GM19240 (cell line): ENCODE measurements at regions not wholly inside any gene's neighbourhood (a gene's known extent, or its start where the extent isn't known, plus 50 kb on each side); places are given as distances from the start of the nearest gene placed in this dataset.
"Not testable (repeated sequence)": the region's sequence is repeated elsewhere in the genome, so short reads cannot be mapped to it uniquely, and the experiment has no call there.

Experiments
- DNase-seq: peaks from one replicate; pipeline ENCODE4 v3.0.0; 2011; ENCODE audit warnings: low spot score; ENCODE audit not compliant: insufficient read length

DNA sequence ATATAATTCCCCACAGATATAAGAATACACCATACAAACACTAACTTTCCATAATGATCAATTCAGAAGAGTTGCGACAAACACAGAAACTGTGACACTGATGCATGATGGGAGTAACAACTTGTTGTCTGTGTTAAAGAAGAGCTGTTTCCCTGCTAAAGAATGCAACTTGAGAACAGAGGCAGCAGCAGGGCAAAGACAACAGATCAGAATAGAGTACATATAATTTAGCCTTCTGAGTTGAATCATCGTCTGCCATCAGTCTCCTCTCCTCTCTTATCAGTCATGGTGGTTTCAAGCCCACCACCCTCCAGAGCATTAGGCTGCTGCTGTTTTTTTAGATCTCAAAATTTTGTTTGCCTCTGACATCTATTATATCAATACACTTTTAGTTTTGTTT, 280.4 kb downstream of the UBE3D start:
- DNase-seq = no peak

DNA sequence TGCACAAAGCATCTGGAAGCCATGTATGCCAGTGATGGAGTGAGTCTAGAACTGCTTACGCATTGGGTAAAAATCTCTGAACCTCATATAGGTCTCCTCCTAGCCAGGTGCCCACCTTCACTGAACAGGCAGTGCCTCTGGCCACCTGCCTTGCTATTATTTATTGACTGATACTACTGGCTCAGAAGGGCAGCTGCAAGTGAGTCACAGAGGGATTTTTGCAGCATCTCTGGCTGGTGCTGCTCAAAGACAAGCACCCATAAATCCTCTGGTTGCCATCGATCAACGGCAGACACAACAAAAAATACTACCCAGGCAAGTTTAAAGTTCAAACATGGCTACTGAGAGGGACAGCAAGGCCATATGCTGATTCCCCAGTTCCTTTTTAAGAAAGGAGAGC, 279.4 kb downstream of the UBE3D start:
- no peak for DNase-seq

DNA sequence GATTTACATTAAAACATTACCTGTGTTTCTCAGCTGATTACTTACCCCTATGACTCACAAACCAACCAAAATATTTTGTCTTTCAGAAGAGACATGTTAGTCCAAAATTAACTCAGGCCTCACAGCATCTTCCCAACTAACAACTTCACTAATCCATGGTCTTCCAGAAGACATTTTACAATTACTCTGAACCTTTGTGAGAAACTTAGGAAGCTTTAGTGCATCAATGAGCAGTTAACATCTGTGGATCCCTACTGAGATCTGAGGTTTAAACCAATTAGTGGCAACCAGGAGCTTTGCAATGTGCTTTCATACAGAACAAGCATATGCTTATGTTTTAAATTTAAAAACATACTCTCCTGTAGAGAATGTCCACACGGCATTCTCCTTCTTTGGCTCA, 269.7 kb downstream of the UBE3D start:
- no peak for DNase-seq

DNA sequence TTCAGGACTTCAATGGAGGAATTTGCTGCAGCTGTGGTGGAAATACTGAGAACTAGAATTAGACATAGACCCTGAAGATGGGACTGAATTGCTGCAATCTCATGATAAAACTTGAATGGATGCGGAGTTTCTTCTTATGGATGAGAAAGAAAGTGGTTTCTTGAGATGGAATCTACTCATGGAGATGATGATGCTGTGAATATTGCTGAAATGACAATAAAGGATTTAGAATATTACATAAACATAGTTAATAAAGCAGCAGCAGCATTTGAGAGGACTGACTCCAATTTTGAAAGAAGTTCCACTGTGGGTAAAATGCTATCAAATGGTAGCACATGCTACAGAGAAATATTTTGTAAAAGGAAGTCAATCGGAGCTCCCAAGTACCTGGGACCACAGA, 264.6 kb downstream of the UBE3D start:
- DNase-seq = no peak

DNA sequence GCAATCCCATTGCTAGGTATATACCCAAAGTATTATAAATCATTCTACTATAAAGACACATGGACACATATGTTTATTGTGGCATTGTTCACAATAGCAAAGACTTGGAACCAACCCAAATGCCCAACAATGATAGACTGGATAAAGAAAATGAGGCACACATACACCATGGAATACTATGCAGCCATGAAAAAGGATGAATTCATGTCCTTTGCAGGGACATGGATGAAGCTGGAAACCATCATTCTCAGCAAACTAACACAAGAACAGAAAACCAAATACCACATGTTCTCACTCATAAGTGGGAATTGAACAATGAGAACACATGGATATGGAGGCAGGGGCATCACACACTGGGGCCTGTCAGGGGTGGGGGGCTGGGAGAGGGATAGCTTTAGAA, 249.4 kb downstream of the UBE3D start:
- not testable (repeated sequence) for DNase-seq

DNA sequence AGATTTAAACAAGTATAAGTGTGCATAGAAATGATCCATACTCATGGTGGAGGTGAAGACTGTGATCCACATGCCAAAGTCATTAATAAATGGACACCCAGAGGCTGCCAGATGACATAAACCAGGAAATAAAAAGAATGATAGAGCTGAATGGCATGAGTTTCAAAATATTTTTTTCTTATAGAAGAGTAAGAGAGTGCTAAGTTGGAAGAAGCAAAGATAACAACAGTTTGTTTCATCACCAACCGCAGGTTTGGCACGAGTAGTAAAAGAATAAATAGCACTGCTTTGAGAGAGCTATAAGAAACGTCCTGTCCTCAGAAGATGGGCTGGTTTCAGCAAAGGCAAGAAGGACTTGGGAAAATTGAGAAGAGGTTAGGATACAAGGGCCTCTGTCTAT, 246.9 kb downstream of the UBE3D start:
- DNase-seq = no peak

DNA sequence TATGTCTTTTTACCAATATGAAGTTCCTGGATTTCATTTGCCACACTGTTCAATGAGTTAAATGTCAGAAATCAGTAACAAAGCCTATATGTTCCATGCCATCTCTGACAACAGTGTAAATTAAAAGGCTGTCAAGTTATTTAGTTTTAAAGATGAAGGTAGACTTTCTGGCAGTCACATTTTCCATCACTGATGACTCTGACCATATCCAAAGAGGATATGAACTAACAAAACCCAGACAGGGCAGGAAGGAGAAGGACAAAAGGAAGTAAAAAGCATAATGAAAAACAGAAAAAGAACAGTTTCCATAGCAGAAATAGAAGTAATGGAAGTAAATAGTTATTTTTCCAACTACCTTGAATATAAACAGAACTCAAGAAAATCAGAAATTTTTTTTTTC, 242.3 kb downstream of the UBE3D start:
- DNase-seq = no peak

DNA sequence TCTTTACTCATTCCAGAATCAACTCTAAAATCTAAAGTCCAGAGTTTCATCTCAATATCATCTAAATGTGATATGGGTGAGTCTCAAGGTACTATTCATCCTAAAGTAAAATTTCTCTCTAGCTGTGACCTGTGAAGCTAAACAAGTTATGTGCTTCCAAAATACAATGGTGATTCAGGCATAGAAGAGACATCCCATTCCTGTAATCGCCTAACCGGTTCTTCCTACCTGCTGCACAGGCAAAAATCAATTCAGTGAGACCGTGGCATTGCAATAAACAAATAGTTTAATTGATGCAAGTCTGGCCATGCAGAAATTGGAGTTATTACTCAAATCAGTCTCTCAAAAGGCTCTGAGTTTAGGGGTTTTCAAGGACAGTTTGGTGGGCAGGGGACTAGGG, 232.8 kb downstream of the UBE3D start:
- DNase-seq = no peak

DNA sequence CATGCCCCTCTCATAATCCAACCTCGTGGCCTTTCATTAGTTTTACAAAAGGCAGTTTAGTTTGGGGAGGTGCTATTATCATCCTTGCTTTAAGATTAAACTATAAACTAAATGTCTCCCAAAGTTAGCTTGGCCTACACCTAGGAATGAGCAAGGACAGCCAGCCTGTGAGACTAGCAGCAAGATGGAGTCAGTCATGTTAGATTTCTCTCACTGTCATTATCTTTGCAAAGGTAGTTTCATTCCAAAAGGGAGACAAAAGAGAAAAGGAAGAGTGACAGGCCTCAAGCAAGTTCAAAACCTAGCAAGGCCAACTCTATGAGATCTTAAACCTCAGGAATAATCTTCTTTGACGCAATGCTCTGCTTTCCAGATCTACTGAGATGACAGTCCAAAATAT, 232.2 kb downstream of the UBE3D start:
- no peak for DNase-seq

DNA sequence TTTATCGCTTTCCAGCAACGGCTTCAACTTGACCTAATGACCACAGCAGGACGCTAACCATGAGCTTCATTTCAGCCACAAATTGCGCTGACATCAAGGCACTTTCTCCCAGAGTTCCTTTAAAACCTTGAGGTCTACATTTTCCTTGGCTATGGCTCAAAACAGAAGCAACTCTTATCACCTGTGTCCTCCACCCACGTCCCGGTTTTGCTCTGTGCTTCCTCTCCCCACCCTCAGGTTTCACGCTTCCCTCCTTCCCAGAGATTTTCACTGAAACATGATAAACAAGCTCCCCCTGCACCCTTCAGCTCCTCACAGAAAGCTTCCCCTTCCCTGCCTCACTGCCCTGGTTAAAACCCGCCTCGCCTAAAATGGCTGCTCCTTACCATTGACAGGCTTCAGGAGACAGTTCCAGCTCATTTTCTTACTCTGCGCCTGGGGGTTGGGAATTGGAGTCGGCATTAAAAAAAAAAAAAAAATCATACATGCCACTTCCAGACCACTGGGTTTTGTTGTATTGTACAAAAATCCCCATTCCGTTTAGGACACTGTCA, 229.5 kb downstream of the UBE3D start:
- DNase-seq = no peak

DNA sequence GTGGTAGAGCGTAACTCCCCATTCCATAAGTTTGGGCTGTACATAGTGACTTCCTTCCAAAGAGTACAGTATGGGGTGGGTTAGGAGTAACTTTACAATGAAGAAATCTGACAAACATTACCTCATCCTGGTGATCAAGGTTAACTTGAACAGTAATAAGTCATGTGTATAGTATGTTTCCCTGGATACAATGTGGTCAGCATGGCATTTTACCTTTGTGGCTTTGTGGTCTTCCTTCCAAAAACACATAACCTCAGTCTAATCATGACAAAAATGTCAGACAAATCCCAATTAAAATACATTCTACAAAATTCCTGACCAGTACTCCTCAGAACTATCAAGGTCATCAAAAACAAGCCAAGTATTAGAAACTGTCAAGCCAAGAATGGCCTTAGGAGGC, 225.1 kb downstream of the UBE3D start:
- no peak for DNase-seq

DNA sequence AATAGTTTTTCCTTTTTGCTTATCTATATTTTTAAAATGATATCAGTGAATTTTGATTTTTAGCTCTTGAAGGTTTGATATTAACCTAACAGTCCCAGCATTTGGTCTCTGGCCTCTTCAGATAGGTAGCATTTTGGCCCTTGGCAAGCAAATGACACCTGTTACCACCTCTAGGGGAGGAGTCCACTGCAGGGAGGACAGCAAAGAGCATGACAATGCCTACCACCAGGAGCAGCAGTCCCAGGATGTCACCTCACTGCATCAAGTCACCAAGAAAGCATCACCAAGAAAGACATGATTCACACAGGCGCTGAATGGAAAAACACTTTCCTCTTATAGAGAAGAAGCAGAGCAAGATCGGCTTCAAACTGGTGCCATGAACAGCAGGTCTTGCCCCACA, 224.3 kb downstream of the UBE3D start:
- DNase-seq = no peak
